Cardiac fibroblast (primary cell): ENCODE measurements at regions not wholly inside any gene's neighbourhood (a gene's known extent, or its start where the extent isn't known, plus 50 kb on each side); places are given as distances from the start of the nearest gene placed in this dataset.

ENCODE experiments used
- DNase-seq, 2 donors: peaks; one replicate each; pipeline versions ENCODE4 v3.0.0 to v3.0.0-alpha.2; 2010; ENCODE audit warnings: low read depth in 2 of 2
- H3K4me3 ChIP-seq, 2 donors: replicated peaks in 1 of 2; 1 replicate in 1 of 2; 2 replicates in 1 of 2; pipeline ENCODE4 v1.5.1; 2011; ENCODE audit warnings: low read depth in 2 of 2, low read length in 2 of 2, mild to moderate bottlenecking in 2 of 2, moderate library complexity in 1 of 2
- TF ChIP-seq, protein P1 (sequence below): IDR thresholded peaks from one replicate; pipeline ENCODE4 v1.5.1; 2011; ENCODE audit warnings: low read depth, mild to moderate bottlenecking, low read length, inconsistent platforms

DNA sequence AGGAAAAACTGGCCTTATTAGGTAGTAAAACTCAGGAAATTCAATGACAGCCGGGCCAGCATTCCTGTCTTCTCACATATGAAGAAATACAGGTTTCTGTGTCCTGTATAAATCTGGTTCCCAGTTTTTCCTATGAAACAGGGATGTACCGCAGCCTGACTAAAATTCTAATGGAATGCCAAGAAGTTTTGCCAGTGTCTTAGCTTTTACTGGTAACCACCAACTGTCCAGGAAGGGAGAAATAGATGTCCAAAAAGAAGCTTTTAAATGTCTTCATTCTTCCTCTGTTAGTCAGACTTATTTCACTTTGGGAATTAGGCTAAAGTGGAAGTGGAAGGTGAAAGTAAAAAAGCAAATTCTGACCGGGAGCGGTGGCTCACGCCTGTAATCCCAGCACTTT lies 108.0 kb upstream of the TBL1X start:
- no peak for DNase-seq
- no peak overlapping the region for H3K4me3 ChIP-seq
- TF ChIP-seq, protein P1, sequence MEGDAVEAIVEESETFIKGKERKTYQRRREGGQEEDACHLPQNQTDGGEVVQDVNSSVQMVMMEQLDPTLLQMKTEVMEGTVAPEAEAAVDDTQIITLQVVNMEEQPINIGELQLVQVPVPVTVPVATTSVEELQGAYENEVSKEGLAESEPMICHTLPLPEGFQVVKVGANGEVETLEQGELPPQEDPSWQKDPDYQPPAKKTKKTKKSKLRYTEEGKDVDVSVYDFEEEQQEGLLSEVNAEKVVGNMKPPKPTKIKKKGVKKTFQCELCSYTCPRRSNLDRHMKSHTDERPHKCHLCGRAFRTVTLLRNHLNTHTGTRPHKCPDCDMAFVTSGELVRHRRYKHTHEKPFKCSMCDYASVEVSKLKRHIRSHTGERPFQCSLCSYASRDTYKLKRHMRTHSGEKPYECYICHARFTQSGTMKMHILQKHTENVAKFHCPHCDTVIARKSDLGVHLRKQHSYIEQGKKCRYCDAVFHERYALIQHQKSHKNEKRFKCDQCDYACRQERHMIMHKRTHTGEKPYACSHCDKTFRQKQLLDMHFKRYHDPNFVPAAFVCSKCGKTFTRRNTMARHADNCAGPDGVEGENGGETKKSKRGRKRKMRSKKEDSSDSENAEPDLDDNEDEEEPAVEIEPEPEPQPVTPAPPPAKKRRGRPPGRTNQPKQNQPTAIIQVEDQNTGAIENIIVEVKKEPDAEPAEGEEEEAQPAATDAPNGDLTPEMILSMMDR, result no peak

DNA sequence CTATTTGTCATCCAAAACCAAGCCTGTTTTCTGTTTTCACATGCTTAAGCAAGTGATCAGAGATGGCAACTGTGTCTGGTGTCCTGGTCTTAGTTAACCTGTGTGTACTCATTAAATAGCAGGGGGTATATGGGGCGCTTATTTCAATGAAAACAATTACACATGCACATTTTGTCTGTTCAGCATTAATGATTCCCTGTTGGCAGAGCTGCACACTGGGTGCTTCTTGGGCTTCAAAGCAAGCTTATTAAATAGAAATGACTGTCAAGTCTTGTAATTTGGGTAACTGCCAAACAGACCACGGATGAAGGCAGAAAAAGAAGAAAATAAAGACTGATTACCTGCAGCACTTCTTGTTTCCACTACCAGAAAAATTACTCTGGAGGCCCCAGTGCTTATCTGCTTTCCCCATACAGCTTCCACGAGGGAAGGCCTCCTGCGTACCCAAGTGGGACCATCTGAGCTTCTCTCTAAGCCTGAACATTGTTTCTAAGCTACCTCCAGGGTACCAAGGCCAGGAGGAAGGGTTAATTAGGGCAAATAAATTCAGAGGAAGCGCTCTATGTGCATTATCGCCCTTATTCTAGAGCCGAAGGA lies 107.2 kb upstream of the TBL1X start:
- TF ChIP-seq, protein P1, result no peak
- H3K4me3 ChIP-seq, result no peak overlapping the region
- DNase-seq, result no peak

DNA sequence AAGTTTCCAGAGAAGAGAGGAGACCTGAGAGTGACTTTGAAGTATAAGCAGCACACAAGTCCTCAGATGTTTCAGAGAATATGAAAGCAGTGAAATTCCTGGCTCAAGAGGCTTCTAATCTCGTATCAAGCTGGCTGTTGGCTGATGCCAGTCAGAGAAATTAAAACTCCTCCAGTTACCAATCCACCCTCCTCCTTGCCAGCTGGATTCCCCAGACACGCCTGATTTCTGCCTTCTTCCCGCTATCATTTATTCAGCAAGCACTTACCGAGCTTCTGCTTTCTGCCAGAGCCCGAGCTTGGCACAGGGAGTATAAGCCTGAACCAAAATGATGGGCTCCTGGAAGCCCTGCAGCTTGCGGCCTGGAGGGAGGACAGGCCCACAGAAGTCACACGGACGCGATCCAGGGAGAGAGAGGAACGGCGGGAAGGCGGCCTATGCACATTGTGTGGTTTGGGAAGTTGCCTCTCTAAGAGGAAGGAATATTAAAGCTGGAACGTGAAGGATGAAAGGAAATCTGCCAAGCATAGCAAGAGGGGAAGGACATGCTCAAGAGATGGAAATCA lies 102.4 kb upstream of the TBL1X start:
- DNase-seq, result no peak
- TF ChIP-seq, protein P1, result no peak

DNA sequence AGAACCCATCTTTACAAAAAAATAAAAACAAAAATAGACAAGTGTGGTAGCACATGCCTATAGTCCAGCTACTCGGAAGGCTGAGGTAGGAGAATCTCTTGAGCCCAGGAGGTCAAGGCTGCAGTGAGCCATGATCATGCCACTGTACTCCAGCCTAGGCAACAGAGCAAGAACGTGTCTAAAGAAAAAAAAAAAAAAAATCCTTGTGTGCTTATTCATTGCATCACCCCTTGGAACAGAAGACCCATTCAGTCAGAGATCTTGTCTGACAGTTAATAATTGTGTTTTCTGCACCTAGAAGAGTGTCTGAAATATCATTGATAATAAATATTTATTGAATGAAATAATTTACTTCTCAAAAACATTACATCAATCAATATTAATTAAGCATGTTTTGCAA lies 97.4 kb upstream of the TBL1X start:
- no peak overlapping the region for H3K4me3 ChIP-seq
- DNase-seq, result no peak
- TF ChIP-seq, protein P1, result no peak

More for the DNA sequence above, 102.4 kb upstream of the TBL1X start:
- no peak overlapping the region for H3K4me3 ChIP-seq

DNA sequence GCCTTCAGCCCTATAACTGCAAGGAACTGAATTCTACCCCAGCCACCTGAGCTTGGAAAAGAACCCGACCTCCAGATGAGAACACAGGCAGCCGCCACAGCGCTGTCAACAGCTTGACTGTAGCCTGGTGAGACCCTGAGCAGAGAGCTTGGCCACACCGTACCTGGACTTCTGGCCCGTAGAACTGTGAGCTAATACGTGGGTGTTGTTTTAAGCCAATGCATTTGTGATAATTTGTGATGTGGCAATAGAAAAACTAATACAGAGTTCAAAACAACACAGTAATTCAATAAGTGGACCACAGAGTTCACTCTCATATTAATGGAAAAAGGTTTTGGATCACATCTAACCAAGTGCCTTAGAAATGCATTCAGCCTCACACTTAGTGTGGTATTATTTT lies 96.6 kb upstream of the TBL1X start:
- no peak for DNase-seq
- H3K4me3 ChIP-seq, result no peak overlapping the region
- TF ChIP-seq, protein P1, result no peak

DNA sequence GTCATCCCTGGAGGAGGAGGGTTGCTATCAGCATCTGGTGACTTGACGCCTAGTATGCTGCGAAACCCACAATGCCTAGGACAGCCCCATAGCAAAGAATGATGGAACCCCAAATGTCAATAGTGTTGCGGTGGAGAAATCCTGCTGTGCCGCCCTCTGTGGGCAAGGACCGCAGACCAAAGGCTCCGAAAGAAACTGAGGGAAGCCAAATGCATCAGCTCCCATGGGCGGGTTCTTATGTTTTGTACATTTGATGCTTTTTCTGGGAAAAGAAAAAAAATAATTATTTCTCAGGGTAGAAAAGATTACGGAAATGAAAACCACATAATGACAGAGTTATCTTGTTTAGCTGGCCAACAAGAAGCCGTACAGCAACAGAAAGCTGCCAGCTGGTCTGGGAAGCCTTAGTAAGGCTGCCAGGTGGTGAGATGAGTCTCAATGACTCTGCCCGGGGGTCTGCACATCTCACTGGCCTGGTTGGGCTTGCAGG lies 95.0 kb upstream of the TBL1X start:
- DNase-seq, result peak in 1 of 2 donors; percentile 72
- TF ChIP-seq, protein P1, result no peak
- H3K4me3 ChIP-seq, result no peak overlapping the region

DNA sequence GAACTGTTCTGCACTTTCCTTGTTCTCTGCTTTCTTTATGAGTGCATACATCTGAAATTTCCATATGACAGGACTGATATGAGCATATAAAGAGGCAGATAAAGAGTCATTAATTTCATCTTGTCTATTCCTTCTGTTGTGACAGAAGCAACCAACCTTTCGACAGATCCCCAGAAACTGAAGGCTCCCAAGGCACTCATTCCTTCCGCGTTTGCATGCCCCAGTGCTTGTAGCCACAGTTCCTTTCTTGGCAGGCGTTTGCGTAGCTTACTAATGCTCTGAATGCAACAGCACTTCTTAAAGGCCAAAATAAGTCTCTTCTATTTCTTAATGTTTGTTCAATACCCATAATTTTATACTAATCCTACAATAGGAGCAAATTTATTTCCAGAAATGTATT lies 94.0 kb upstream of the TBL1X start:
- H3K4me3 ChIP-seq, result no peak overlapping the region

More for the DNA sequence above, 94.0 kb upstream of the TBL1X start:
- DNase-seq, result peak; percentile 50 to 71
- TF ChIP-seq, protein P1, result no peak
